AG10803 (cell line): ENCODE measurements at regions not wholly inside any gene's neighbourhood (a gene's known extent, or its start where the extent isn't known, plus 50 kb on each side); places are given as distances from the start of the nearest gene placed in this dataset.

Source experiments
- DNase-seq: peaks from one replicate; pipeline ENCODE4 v3.0.0; 2010; ENCODE audit warnings: low read depth
- H3K4me3 ChIP-seq: 2 replicates; pipeline ENCODE4 v1.5.1; 2011; ENCODE audit warnings: mild to moderate bottlenecking, low read length, control low read depth
- TF ChIP-seq, protein P1 (sequence below): conservative IDR thresholded peaks from 2 replicates; pipeline ENCODE4 v1.5.1; 2011; ENCODE audit warnings: mild to moderate bottlenecking, low read length, control low read depth, inconsistent platforms

- DNase-seq: no peak
- no peak overlapping the region for H3K4me3 ChIP-seq
- TF ChIP-seq, protein P1, sequence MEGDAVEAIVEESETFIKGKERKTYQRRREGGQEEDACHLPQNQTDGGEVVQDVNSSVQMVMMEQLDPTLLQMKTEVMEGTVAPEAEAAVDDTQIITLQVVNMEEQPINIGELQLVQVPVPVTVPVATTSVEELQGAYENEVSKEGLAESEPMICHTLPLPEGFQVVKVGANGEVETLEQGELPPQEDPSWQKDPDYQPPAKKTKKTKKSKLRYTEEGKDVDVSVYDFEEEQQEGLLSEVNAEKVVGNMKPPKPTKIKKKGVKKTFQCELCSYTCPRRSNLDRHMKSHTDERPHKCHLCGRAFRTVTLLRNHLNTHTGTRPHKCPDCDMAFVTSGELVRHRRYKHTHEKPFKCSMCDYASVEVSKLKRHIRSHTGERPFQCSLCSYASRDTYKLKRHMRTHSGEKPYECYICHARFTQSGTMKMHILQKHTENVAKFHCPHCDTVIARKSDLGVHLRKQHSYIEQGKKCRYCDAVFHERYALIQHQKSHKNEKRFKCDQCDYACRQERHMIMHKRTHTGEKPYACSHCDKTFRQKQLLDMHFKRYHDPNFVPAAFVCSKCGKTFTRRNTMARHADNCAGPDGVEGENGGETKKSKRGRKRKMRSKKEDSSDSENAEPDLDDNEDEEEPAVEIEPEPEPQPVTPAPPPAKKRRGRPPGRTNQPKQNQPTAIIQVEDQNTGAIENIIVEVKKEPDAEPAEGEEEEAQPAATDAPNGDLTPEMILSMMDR: no peak
These were observed 144.9 kb downstream of the BARX1 start for GRCh38 chr9:93810028-93810971.

DNA sequence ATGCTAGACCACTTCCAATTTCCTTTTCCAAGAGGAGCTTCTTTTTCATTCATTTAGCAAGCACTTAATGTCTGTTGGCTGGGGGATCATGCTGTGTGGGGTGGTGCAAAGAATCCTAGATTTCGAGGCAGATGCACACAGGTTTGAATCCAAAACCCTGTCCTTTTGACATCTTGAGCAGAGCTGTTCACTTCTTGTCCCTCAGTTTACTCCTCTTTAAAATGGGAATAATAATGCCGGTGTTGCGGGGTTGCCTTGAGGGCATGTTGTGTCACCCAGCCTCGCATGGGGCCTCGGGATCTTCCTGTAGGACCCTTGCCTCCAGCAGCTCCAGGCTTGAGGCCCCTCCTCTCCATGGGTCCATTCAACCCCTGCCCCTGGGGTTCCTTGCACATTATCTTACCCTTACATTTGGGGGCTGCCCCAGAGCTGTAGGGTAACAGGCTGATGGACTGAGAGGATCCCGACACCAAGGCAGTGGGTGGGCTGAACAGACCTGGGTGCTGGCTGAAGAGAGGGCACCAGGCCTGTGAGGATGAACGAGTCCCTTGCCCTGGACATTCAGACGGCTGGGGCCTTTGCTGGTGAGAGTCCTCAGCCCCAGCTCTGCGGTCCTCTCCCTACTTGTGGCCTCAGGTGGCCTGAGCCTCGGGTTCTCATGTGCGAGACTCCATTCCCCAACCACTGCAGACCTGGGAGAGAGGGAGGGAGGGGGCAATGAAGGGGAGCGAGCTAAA lies 145.8 kb downstream of the BARX1 start:
- TF ChIP-seq, protein P1: no peak
- no peak for DNase-seq
- no peak overlapping the region for H3K4me3 ChIP-seq

GRCh38 chr9:93808115-93809029 lies 146.8 kb downstream of the BARX1 start:
- H3K4me3 ChIP-seq: no peak overlapping the region
- TF ChIP-seq, protein P1: no peak
- DNase-seq: no peak

DNA sequence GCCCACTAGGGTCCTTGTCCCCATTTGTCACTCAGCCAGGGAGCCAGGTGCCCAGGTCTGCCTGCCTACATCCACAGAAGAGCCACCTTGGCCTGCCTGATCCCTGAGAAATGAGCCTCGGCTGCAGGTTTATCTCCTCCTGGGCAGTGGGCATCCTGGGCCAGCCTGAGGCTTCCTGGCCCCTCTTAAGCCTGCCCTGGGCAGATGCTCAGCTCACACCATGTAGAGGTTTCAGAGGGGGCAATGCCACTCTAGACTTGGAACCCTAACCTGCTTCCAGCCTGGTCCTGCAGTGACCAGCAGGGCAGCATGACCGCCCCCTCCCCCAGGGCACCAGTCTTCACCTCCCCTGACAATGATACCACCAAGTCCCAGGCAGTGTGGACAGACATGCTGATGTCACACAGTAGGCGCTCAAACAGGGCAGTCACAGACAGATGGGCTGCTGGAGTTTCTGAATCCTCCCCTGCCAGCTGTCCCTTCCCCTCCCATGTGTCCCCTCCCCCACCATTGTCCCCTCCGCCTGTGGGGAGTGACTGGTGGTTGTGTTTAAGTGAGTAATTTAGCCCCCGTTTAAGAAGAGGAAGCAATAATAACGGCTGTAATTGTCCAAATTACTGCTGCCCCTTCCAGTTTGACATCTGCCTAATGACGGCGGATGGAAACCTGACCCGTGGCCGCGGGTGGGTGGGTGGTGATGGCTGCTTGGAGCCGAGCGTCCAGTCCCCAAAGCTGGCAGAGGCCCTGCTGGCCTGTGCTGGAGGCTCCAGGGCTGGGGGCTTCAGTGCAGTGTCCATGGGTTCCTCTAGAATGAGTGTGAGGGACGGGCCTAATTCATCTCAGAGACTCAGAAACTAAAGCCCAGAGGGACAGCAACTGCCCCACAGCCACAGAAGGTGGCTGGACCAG lies 147.7 kb downstream of the BARX1 start:
- TF ChIP-seq, protein P1: no peak
- H3K4me3 ChIP-seq: no peak overlapping the region
- no peak for DNase-seq

GRCh38 chr9:93801581-93802284 lies 153.4 kb downstream of the BARX1 start:
- DNase-seq: no peak
- TF ChIP-seq, protein P1: no peak

More at GRCh38 chr9:93801581-93802284, 153.4 kb downstream of the BARX1 start:
- H3K4me3 ChIP-seq: no peak overlapping the region
